ENCODE measurements at regions not wholly inside any gene's neighbourhood (a gene's known extent, or its start where the extent isn't known, plus 50 kb on each side); places are given as distances from the start of the nearest gene placed in this dataset.

DNA sequence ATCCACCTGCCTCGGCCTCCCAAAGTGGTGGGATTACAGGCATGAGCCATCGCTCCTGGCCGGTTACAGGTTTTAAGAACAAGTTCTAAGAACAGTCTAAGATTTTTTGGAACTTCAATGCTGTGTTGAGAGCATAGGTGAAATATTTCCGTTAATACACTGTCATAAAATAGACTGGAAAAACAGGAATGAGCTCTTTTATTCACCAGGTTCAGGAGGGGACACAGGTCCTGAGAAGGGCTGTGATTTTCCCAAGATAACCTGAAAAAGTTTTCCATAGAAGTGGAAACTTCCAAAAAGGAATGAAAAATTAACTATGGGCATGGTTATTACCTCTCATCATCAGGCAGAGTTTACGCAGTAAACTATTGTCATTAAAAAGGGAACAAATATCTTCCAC is 97.6 kb upstream of the TMEM178A start:
- TF ChIP-seq CTCF (IDR thresholded peaks at IDR 0.05) = no peak
- TF ChIP-seq POLR2A (IDR thresholded peaks at IDR 0.05) = no peak
